ENCODE measurements at regions not wholly inside any gene's neighbourhood (a gene's known extent, or its start where the extent isn't known, plus 50 kb on each side); places are given as distances from the start of the nearest gene placed in this dataset.

DNA sequence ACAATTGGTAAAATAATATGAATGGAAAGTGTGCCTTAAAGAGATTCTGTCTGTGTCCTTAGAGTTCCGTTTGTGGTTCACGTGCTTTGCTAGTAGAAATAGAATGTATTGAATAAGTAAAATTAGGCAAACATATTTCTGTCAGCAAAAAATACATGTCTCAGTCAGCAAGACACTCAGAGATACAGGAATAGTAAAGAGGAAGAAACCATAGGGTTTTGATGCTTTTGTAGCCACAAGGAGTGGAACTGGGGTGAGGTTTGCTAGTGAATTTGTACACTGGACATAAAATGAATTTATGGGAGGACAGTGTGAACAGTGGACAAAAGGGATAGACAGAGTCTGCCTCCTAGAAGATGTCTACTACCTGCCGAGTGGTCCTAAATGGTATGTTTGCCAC is 289.2 kb upstream of the NRP1 start:
- WGBS (ENCODE audit: insufficient coverage), result no CpG with 5 or more reads among the region's 3 CpGs
- Histone ChIP-seq H3K27ac (ENCODE audit: low read depth, low read length) (no peak overlapping the region), H3K4me3 (ENCODE audit: low read depth, low read length) (no peak overlapping the region), H3K36me3 (ENCODE audit: control insufficient read depth, insufficient read depth, low read length) (no peaks in the 10 kb centered on the region), H3K9me3 (ENCODE audit: control insufficient read depth, insufficient read depth, low read length) (no peaks in the 10 kb centered on the region), H3K4me1 (ENCODE audit: control insufficient read depth, insufficient read depth, low read length) (no peaks in the 10 kb centered on the region), H3K27me3 (ENCODE audit: control insufficient read depth, insufficient read depth, low read length) (no peaks in the 10 kb centered on the region)
- no peak for DNase-seq (ENCODE audit: low read depth in 4 of 6, low spot score in 6 of 6)

DNA sequence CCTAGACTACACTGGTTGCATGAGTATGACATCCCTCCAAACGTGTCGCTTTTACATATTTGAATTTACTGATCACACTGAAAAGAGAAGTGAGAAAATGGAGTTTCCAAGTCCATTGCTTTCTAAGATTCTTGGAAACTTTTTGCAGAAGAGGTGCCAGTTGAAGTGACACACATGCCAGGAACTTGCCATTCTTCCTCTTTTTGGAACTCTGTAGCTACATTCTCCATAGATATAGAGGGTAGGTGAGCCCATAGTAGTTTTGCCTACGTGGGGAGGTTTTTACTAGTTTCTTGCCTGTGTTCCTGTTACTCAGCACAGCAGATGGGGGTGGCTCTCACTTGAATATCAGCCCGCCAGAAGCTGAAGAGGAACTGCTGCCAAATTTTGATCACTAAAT is 286.6 kb upstream of the NRP1 start:
- Histone ChIP-seq H3K27ac (ENCODE audit: low read depth, low read length) (no peak overlapping the region), H3K4me3 (ENCODE audit: low read depth, low read length) (no peak overlapping the region), H3K36me3 (ENCODE audit: control insufficient read depth, insufficient read depth, low read length) (no peaks in the 10 kb centered on the region), H3K9me3 (ENCODE audit: control insufficient read depth, insufficient read depth, low read length) (no peaks in the 10 kb centered on the region), H3K4me1 (ENCODE audit: control insufficient read depth, insufficient read depth, low read length) (peaks cover 3% of the 10 kb centered on the region), H3K27me3 (ENCODE audit: control insufficient read depth, insufficient read depth, low read length) (no peaks in the 10 kb centered on the region)
- no CpG with 5 or more reads among the region's 4 CpGs for WGBS (ENCODE audit: insufficient coverage)
- peak in 1 of 6 donors; percentile 85 for DNase-seq (ENCODE audit: low read depth in 4 of 6, low spot score in 6 of 6)

GRCh38 chr10:33618196-33618595 is 283.7 kb upstream of the NRP1 start:
- Histone ChIP-seq H3K4me1 (ENCODE audit: control insufficient read depth, insufficient read depth, low read length) (peaks cover 3% of the 10 kb centered on the region), H3K27me3 (ENCODE audit: control insufficient read depth, insufficient read depth, low read length) (no peaks in the 10 kb centered on the region), H3K36me3 (ENCODE audit: control insufficient read depth, insufficient read depth, low read length) (no peaks in the 10 kb centered on the region), H3K27ac (ENCODE audit: low read depth, low read length) (no peak overlapping the region), H3K9me3 (ENCODE audit: control insufficient read depth, insufficient read depth, low read length) (no peaks in the 10 kb centered on the region), H3K4me3 (ENCODE audit: low read depth, low read length) (no peak overlapping the region)
- 56% methylated on average over 1 of the region's 2 CpGs for whole genome bisulfite sequencing (ENCODE audit: insufficient coverage)
- no peak for DNase-seq (ENCODE audit: low read depth in 4 of 6, low spot score in 6 of 6)

DNA sequence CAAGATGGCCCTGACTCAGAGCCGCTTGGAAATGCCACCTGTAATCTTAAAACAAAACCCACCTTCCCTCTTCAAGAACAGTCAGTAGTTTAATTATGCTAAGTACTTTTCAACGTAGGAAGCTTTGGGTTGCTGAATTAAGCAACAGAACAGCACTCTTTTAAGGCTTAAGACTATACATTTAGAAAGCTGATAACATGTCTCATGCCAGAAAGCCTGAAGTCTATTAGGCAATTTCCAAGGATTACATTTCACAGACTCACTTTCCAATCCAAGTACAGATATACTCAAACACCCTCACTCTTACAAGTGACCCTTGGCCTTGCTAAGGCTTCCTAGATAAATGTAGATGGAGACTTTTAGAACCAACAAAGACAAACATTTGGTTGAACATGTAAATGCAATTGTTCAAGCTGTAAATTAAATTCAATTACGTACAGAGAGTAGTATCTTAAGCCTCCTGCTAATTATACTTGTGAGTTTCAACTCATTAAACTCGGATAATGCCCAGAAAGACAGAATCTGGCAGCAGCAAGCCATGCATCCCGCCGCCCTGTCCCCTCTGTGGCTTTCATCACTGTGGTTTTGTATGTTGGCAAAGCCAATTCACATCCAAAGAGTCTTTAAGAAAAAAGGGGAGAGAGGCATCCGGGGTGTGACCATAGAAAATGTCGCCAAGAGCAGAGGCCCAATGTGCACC is 283.1 kb upstream of the NRP1 start:
- H3K27ac ChIP-seq (ENCODE audit: low read depth, low read length), result no peak overlapping the region
- peak in 2 of 6 donors; percentile 53 to 74 for DNase-seq (ENCODE audit: low read depth in 4 of 6, low spot score in 6 of 6)
- 67% methylated on average over 2 of the region's 8 CpGs for WGBS (ENCODE audit: insufficient coverage)

DNA sequence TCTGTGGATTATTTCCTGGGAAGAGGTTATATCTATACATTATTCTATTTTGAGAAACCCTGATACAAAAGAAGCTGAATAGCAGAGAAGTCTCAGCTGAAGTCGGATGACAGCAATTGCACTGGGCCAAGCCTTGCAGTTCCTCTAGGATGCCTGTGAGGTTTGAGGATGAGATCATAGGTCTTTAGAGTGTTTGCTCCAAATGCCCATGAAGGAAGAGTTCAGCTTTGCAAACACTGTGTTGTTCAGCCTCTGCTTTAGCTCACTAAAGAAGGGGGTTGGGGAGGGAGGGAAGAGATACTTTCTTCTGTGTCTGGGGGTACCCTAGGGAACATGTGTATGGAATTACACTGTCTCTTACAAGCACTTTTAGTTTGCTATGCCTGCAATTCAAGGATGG is 282.5 kb upstream of the NRP1 start:
- 0% methylated on average over 1 of the region's 1 CpG for WGBS (ENCODE audit: insufficient coverage)
- peak in 1 of 6 donors; percentile 26 for DNase-seq (ENCODE audit: low read depth in 4 of 6, low spot score in 6 of 6)

More for the DNA sequence above, 283.1 kb upstream of the NRP1 start:
- Histone ChIP-seq H3K27me3 (ENCODE audit: control insufficient read depth, insufficient read depth, low read length) (no peaks in the 10 kb centered on the region), H3K36me3 (ENCODE audit: control insufficient read depth, insufficient read depth, low read length) (no peaks in the 10 kb centered on the region), H3K9me3 (ENCODE audit: control insufficient read depth, insufficient read depth, low read length) (no peaks in the 10 kb centered on the region), H3K4me1 (ENCODE audit: control insufficient read depth, insufficient read depth, low read length) (peaks cover 3% of the 10 kb centered on the region), H3K4me3 (ENCODE audit: low read depth, low read length) (no peak overlapping the region)

GRCh38 chr10:33612551-33612950 is 278.1 kb upstream of the NRP1 start:
- no peak for DNase-seq (ENCODE audit: low read depth in 4 of 6, low spot score in 6 of 6)
- Histone ChIP-seq H3K4me1 (ENCODE audit: control insufficient read depth, insufficient read depth, low read length) (no peaks in the 10 kb centered on the region), H3K27ac (ENCODE audit: low read depth, low read length) (no peak overlapping the region), H3K36me3 (ENCODE audit: control insufficient read depth, insufficient read depth, low read length) (no peaks in the 10 kb centered on the region), H3K4me3 (ENCODE audit: low read depth, low read length) (no peak overlapping the region), H3K9me3 (ENCODE audit: control insufficient read depth, insufficient read depth, low read length) (no peaks in the 10 kb centered on the region), H3K27me3 (ENCODE audit: control insufficient read depth, insufficient read depth, low read length) (no peaks in the 10 kb centered on the region)
- WGBS (ENCODE audit: insufficient coverage), result 57% methylated on average over 3 of the region's 3 CpGs

More for the DNA sequence above, 282.5 kb upstream of the NRP1 start:
- peaks cover 3% of the 10 kb centered on the region for H3K4me1 ChIP-seq (ENCODE audit: control insufficient read depth, insufficient read depth, low read length)
- no peak overlapping the region for H3K27ac ChIP-seq (ENCODE audit: low read depth, low read length)
- H3K27me3 ChIP-seq (ENCODE audit: control insufficient read depth, insufficient read depth, low read length), result no peaks in the 10 kb centered on the region
- no peak overlapping the region for H3K4me3 ChIP-seq (ENCODE audit: low read depth, low read length)
- no peaks in the 10 kb centered on the region for H3K9me3 ChIP-seq (ENCODE audit: control insufficient read depth, insufficient read depth, low read length)
- H3K36me3 ChIP-seq (ENCODE audit: control insufficient read depth, insufficient read depth, low read length), result no peaks in the 10 kb centered on the region

DNA sequence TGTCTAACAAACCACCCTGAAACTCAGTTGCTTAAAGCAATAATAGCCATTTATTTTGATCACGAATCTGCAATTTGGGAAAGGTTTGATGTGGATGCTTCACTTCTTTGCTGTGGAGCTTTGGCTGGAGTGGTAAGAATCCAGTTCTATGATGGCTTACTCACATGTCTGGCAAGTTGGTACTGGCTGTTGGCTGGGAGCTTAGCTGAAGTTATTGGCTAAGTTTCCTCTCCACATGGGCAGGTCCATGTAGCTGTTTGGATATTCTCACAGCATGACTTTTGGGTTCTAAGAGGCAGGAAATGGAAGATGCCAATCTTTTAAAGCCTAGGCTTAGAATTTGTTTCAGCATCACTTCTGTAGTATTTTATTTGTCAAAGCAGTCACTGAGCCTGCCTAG is 277.6 kb upstream of the NRP1 start:
- H3K36me3 ChIP-seq (ENCODE audit: control insufficient read depth, insufficient read depth, low read length), result no peaks in the 10 kb centered on the region
- H3K4me1 ChIP-seq (ENCODE audit: control insufficient read depth, insufficient read depth, low read length), result no peaks in the 10 kb centered on the region
- no CpG with 5 or more reads among the region's 1 CpG for WGBS (ENCODE audit: insufficient coverage)
- H3K4me3 ChIP-seq (ENCODE audit: low read depth, low read length), result no peak overlapping the region
- H3K27me3 ChIP-seq (ENCODE audit: control insufficient read depth, insufficient read depth, low read length), result no peaks in the 10 kb centered on the region
- peak in 1 of 6 donors; percentile 17 for DNase-seq (ENCODE audit: low read depth in 4 of 6, low spot score in 6 of 6)
- no peaks in the 10 kb centered on the region for H3K9me3 ChIP-seq (ENCODE audit: control insufficient read depth, insufficient read depth, low read length)
- H3K27ac ChIP-seq (ENCODE audit: low read depth, low read length), result no peak overlapping the region

DNA sequence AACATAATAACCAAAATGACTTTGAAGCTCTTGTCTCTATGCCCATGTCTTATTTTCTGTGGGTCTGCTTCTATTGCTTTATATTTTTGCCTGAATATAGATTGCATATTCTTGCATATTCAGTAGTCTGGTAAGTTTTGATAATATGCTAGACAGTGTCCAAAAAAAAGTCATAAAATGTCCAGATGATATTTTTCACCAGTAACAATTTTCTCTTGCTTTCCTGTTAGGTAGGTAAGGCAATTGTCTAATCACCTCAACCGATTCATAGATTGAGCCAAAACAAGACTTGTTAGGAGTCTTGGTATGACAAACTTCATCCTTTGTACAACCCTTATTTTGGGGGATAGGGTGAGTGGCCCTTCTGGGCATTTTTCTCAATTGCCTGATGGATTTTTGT is 277.0 kb upstream of the NRP1 start:
- H3K4me3 ChIP-seq (ENCODE audit: low read depth, low read length), result no peak overlapping the region
- DNase-seq (ENCODE audit: low read depth in 4 of 6, low spot score in 6 of 6), result no peak
- H3K27me3 ChIP-seq (ENCODE audit: control insufficient read depth, insufficient read depth, low read length), result no peaks in the 10 kb centered on the region
- no peaks in the 10 kb centered on the region for H3K4me1 ChIP-seq (ENCODE audit: control insufficient read depth, insufficient read depth, low read length)
- H3K9me3 ChIP-seq (ENCODE audit: control insufficient read depth, insufficient read depth, low read length), result no peaks in the 10 kb centered on the region
- no CpG with 5 or more reads among the region's 1 CpG for WGBS (ENCODE audit: insufficient coverage)
- no peaks in the 10 kb centered on the region for H3K36me3 ChIP-seq (ENCODE audit: control insufficient read depth, insufficient read depth, low read length)
- no peak overlapping the region for H3K27ac ChIP-seq (ENCODE audit: low read depth, low read length)

DNA sequence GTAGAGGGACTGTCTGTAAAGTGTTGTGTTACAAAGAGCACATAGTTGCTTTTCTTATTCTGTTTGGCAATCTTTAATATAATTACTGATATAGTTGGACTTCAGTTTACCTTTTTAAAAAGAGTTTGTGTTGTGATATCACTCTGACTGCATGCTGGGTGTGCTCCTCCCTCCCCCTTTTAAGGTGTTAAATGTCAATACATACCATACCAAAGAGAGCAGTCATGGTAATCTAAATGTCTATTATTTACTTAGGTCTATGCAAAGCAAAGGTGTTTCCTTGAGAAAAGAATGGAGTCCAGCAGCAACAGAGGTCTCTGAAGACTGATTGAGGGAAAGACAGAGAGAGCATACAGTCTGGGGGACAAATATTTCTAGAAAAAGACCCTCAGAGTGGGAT is 275.1 kb upstream of the NRP1 start:
- Histone ChIP-seq H3K4me1 (ENCODE audit: control insufficient read depth, insufficient read depth, low read length) (no peaks in the 10 kb centered on the region), H3K27ac (ENCODE audit: low read depth, low read length) (no peak overlapping the region), H3K4me3 (ENCODE audit: low read depth, low read length) (no peak overlapping the region), H3K9me3 (ENCODE audit: control insufficient read depth, insufficient read depth, low read length) (no peaks in the 10 kb centered on the region), H3K36me3 (ENCODE audit: control insufficient read depth, insufficient read depth, low read length) (no peaks in the 10 kb centered on the region), H3K27me3 (ENCODE audit: control insufficient read depth, insufficient read depth, low read length) (no peaks in the 10 kb centered on the region)
- DNase-seq (ENCODE audit: low read depth in 4 of 6, low spot score in 6 of 6), result no peak

DNA sequence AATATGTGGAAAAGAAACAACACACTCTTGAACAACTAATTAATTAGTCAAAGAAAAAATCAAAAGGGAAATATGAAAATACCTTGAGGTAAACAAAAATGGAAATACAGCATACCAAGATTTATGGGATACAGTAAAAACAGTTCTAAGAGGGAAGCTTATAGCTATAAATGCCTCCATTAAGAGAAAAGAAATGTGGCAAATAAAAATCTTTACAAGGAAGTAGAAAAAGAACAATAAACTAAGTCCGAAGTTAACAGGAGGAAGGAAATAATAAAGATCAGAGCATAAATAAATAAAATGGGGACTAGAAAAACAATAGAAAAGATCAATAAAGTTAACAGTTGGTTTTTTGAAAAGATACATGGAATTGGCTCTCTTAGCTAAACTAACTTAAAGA is 267.8 kb upstream of the NRP1 start:
- WGBS (ENCODE audit: insufficient coverage), result no CpG with 5 or more reads among the region's 1 CpG
- Histone ChIP-seq H3K36me3 (ENCODE audit: control insufficient read depth, insufficient read depth, low read length) (no peaks in the 10 kb centered on the region), H3K4me1 (ENCODE audit: control insufficient read depth, insufficient read depth, low read length) (no peaks in the 10 kb centered on the region), H3K4me3 (ENCODE audit: low read depth, low read length) (no peak overlapping the region), H3K27ac (ENCODE audit: low read depth, low read length) (no peak overlapping the region), H3K27me3 (ENCODE audit: control insufficient read depth, insufficient read depth, low read length) (no peaks in the 10 kb centered on the region), H3K9me3 (ENCODE audit: control insufficient read depth, insufficient read depth, low read length) (no peaks in the 10 kb centered on the region)
- no peak for DNase-seq (ENCODE audit: low read depth in 4 of 6, low spot score in 6 of 6)
